ENCODE measurements at regions not wholly inside any gene's neighbourhood (a gene's known extent, or its start where the extent isn't known, plus 50 kb on each side); places are given as distances from the start of the nearest gene placed in this dataset.

DNA sequence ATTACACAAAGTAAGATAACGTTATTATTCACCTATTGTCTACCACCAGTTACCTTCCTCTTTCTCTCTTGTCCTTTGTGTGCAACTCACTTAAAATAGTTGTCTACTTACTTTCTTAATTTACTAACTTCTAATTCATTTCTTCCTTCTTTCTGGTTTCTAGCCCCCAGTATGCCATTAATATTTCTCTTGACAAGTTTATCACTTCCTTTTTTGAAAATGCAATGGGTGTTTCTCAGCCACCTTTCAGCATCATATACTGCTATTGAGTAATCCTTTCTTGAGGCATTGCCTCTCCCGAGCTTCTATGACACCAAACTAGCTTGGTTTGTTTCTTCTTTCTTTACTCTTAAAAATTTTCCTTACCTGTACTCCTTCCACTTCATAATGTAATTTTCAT, 633.6 kb downstream of the TMTC2 start:
- TF ChIP-seq, protein P1, sequence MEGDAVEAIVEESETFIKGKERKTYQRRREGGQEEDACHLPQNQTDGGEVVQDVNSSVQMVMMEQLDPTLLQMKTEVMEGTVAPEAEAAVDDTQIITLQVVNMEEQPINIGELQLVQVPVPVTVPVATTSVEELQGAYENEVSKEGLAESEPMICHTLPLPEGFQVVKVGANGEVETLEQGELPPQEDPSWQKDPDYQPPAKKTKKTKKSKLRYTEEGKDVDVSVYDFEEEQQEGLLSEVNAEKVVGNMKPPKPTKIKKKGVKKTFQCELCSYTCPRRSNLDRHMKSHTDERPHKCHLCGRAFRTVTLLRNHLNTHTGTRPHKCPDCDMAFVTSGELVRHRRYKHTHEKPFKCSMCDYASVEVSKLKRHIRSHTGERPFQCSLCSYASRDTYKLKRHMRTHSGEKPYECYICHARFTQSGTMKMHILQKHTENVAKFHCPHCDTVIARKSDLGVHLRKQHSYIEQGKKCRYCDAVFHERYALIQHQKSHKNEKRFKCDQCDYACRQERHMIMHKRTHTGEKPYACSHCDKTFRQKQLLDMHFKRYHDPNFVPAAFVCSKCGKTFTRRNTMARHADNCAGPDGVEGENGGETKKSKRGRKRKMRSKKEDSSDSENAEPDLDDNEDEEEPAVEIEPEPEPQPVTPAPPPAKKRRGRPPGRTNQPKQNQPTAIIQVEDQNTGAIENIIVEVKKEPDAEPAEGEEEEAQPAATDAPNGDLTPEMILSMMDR (IDR thresholded peaks at IDR 0.05), result no peak
- no peak for TF ChIP-seq POLR2AphosphoS5 (IDR thresholded peaks at IDR 0.05)

Data from upper lobe of left lung (tissue), 4 donors.